NCI-H2081 treated with DMSO at 0.1 percent for 48 hours (cell line): ENCODE measurements at regions not wholly inside any gene's neighbourhood (a gene's known extent, or its start where the extent isn't known, plus 50 kb on each side); places are given as distances from the start of the nearest gene placed in this dataset.
"Not testable (repeated sequence)": the region's sequence is repeated elsewhere in the genome, so short reads cannot be mapped to it uniquely, and the experiment has no call there.

ENCODE experiments used
- DNase-seq: peaks from one replicate; lab custom pipeline; 2025; lab: John Stamatoyannopoulos, UW

GRCh38 chr2:235105821-235106359, 154.1 kb downstream of the SH3BP4 start:
- no peak for DNase-seq

- DNase-seq = peak; percentile 53
Observed at GRCh38 chr2:235106874-235107639, 155.2 kb downstream of the SH3BP4 start.

GRCh38 chr2:235107640-235107951, 155.8 kb downstream of the SH3BP4 start:
- no peak for DNase-seq

GRCh38 chr2:235109561-235109960, 157.7 kb downstream of the SH3BP4 start:
- DNase-seq = not testable (repeated sequence)

GRCh38 chr2:235112365-235112764, 160.5 kb downstream of the SH3BP4 start:
- no peak for DNase-seq

DNA sequence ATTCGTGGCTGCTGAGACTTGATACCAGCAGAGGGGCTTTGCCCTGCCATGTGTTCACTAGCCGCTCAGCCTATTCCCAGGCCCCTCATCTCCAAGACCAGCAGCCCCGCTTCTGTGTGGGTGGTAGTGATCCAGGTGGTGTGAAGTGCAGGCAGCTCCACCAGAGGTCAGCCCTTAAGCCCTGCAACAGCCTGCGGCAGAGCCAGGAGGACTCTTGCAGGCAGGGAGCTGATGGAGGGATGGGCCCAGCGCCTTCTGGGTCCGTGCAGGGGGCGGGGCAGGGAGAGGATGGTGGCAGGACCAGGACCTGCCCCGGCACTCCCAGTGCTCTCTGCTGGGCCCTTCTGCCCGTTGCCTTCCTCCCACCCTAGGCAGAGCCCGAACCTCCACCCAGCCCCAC, 162.0 kb downstream of the SH3BP4 start:
- no peak for DNase-seq

DNA sequence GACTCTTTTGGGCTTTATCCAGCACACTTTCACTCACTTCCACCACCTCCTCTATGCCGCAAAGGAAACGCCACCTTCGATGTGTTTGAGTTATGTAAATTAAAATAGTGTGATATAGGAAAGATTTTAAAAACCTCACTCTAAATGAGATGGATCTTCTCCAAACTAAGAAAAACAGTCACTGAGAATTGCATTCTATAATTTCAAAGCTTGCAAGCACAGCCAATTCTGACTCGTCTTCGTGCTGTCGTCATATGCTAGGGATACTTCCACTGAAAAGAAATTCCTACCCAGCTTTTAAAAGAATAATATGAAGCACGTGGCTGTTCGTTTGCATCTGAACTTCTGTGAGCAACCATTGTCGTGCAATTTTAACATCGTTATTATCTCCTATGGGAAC, 162.5 kb downstream of the SH3BP4 start:
- DNase-seq = no peak

DNA sequence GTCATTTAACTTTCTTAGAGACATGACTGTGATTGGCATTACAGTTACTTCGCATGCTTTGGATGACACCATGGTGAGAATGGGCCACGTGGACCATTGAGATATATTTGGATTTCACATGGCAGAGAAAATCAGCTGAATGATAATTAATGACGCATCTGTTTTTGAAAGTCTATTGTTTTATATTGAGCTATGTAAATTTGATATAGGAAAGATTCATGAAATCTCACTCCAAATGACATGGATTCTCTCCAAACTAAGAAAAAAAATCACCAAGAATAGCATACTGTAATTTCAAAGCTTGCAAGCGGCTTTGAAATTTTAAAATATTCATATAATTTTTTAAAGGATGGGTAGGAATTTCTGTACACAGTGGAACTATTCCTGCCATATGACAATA, 163.7 kb downstream of the SH3BP4 start:
- no peak for DNase-seq

- peak; percentile 55 for DNase-seq
Observed at GRCh38 chr2:235116885-235117492, 165.2 kb downstream of the SH3BP4 start.

DNA sequence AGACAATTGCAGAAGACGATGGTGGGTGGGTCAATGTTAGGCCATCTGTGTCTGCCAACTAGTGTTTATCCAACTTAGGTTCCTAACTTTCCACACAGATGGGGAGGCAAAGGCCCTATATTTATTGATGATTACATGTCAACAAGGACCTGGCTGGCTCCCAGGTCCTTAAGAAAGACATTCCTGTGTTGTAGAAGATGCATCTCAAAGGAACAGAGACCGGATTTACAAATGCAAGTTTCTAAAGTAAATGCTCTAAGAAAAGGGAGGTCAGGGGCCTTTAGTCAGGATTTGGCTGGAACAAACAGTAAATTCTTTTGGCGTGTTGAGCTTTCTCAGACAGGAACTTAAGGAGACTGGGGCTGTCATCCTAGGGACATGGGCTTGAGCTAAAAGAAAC, 175.0 kb downstream of the SH3BP4 start:
- no peak for DNase-seq

- no peak for DNase-seq
Observed at GRCh38 chr2:235127931-235128330, 176.1 kb downstream of the SH3BP4 start.

DNA sequence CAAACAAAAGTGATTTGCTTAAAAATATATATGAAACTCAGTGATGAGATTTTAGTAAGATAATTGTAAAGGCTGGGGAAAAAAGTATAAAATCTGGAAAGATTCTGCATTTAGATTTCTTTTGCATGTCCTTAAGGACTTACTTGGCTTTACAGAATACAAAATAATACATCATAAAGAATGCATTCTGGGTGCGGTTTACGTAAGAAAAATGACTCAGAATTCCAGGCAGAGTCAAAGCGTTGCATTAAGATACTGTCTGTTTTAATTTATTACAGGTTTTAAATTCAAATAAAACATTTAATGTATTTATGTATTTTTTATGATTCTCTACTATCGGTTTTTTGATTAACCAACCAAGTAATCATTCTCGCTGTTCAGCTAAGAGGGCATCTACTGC, 178.0 kb downstream of the SH3BP4 start:
- DNase-seq = no peak

DNA sequence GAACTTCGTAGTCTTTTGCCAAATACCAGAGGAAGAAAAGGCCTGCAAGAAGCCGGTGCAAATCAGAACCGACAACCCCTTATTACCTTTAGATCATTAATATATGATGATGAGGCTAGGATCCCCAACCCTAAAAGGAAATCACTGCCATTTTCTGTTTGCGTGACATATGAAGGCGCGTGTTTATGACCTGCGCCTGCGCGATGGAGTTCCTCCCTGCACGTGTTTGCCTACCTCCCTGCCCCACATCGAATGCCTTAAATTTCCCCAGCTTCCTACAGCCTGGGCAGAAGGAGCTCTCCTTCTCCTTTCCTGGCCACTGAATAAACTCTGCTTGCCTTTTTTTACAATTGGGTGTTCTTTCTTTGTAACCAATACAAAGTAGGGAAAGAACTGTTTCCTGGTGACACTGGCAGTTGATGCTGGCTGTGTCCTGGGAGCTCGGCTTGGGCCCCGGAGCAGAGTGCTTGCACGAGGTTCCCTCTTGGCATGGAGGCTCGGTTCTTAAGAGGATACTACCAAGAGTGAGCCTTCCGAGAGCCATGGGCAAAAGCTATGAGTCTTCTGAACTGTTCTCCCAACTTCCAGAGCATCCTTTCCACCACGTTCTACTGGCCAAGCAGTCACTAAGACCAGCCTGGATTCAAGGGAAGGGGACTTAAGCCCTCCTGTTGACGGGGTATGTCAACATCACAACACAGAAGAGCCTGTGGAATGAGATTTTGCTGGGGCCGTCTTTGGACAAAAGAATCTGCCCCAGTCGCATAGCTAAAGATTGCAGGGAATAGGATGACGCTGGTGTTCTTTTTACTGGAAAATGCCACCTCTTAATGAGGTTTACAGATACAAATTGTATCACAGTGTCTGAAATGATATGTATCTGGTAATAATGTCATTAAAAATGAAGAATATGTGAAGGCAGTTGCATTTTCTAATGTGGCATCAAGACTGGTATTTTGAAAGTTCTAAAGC, 179.8 kb downstream of the SH3BP4 start:
- no peak for DNase-seq

GRCh38 chr2:235132651-235133050, 180.8 kb downstream of the SH3BP4 start:
- DNase-seq = no peak

DNA sequence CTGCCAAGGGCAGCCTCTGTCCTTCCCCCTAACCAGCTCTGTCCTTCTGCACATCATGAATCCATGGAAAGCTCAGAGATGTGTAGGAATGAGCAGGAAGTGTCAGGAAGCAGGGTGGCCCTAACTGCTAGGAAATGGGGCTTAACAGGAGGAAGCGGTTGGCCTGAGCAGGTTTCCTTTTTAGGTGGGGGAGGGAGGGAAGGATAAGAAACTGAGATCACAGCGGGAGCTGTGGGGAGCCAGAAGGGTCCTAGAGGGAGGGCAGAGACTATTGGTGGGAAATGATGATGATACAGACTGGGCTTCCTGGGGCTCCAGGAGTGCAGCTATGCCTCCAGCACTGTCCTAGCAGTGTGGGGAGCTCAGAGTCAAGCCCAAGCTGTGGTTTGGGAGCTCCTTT, 182.0 kb downstream of the SH3BP4 start:
- no peak for DNase-seq

DNA sequence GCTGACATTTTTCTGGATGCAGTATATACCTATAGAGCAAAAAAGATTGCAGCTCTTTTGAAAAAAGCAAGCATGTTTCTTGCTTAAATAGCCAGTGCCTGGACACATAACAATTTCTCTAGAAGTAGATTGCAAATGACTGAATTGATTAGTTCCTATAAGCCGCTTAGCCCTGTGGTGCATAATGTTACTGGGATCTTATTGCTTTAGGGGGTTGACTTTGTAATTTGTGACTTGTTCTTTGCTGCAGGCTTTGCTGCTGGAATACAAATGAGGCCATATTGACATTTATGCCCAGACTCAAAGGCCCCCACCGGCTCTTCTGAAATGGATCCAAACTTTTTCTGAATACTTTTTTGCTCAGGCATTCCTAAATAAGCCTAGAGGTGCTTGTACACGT, 182.6 kb downstream of the SH3BP4 start:
- no peak for DNase-seq

DNA sequence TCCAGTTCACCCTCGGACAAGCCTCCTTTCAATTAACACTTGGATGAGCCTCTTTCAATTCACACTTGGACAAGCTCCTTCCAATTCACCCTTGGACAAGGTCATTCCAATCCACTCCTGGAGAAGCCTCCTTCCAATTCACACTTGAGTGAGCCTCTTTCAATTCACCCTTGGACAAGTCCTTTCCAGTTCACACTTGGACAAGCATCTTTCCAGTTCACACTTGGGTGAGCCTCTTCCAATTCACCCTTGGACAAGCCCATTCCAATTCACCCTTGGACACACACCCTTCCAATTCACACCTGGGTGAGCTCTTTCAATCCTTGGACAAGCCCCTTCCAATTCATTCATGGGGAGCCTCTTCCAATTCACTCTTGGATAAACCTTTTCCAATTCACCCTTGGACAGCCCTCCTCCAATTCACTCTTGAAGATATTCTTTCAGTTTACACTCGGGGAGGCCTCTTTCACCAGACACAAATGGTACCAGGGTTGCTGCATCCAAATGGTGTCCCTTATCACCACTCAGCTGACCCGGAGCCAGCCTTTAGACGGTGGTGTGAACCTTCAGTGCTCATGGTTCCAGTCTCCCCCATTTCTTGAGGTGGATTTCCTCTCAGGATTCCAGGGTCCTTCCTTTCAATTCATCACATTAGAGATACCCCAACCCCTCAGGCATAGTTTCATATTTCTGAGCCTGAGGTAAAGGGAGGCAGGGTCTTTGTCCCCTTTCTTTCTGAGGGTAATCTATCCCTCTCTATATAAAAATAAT, 183.6 kb downstream of the SH3BP4 start:
- DNase-seq = no peak

DNA sequence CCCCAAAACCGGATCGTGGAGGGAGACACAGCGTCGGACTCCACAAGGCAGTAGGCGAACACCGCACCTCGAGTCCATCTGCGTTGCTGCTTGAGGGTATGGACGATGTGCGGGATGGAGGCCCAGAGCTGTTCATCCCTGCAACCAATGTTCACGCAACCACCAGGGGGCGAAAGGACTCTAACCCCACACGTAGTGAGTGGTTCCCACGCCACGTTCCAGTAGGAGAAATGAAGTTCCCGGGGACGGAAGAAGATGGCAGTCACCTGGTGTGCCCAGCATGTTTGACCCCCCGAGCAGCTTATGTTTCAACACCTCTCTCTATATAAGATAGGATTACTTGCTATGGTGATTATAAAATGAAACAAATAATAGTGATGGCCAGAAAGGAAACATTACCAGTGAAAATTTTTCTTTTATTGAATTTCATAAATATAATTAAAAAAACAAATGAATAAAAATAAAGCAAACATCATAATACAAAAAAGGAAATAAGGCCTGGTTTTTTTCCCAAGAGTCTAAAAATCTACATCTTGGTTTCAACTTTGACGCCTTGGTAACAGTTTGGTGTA, 184.3 kb downstream of the SH3BP4 start:
- DNase-seq = peak; percentile 65

DNA sequence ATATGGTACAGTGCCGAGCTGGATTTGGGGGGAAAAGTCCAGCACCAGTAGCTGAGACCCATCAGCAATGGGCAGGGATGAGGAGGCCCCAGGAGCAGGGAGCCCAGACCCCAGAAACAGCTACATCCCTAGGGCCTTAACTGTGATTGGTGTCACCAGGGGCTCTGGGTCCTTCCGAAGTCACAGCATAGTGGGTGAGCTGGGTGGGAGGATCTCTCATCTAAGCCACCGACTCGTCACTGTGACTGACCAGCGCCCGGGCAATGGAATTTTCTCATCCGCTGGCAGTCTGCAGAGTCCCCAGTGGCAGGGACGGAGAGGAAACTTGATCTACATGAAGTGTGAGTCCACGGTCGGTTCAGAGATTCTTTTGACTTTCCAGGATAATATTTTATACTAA, 186.5 kb downstream of the SH3BP4 start:
- no peak for DNase-seq

GRCh38 chr2:235139956-235140800, 188.4 kb downstream of the SH3BP4 start:
- no peak for DNase-seq

- DNase-seq = no peak
Observed at GRCh38 chr2:235140801-235141081, 188.9 kb downstream of the SH3BP4 start.
